ENCODE measurements at regions not wholly inside any gene's neighbourhood (a gene's known extent, or its start where the extent isn't known, plus 50 kb on each side); places are given as distances from the start of the nearest gene placed in this dataset.

DNA sequence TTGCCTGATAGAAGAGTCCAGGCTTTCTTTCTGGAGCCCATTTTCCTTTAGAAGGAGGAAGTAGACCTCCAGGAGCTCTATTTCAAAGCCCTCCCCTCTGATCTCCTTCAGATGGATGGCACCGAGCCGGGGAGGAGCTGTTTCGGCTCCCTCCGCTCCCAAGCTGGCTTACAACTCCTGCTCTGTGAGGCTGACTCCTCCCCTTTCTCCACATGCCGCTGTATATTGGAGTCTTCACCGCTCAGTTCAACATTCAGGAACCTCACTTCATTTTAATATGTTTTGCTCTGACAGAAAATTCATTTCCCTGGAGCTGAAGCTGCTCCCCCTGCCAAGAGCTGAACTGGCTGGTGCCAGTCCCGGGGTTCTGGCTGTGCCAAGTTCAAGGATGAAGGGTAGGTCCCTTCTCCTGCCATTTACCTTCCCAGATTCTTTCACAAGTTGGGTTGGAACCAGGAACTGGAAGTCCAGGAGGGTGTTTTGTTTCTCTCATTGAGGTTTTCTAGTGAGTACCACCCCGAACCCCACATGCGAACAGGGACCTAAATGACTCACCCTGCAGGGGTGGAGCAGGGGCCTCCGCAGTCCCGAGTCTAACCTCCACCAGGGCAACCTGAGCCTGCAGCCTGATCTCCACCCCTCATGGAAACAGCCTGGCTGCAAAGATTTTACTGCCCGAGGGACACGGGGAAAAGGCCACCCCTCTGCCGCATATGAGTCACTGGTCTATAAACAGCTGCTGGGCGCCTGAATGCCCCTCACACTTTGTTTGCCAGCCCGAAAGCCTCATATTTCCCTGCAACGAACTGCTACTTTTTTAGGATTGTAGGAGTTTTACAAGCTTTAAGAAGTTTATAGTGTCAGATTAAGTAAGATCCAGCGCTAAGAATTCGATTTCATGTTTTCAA, 68.6 kb upstream of the FOXA2 start:
- no peak for DNase-seq

DNA sequence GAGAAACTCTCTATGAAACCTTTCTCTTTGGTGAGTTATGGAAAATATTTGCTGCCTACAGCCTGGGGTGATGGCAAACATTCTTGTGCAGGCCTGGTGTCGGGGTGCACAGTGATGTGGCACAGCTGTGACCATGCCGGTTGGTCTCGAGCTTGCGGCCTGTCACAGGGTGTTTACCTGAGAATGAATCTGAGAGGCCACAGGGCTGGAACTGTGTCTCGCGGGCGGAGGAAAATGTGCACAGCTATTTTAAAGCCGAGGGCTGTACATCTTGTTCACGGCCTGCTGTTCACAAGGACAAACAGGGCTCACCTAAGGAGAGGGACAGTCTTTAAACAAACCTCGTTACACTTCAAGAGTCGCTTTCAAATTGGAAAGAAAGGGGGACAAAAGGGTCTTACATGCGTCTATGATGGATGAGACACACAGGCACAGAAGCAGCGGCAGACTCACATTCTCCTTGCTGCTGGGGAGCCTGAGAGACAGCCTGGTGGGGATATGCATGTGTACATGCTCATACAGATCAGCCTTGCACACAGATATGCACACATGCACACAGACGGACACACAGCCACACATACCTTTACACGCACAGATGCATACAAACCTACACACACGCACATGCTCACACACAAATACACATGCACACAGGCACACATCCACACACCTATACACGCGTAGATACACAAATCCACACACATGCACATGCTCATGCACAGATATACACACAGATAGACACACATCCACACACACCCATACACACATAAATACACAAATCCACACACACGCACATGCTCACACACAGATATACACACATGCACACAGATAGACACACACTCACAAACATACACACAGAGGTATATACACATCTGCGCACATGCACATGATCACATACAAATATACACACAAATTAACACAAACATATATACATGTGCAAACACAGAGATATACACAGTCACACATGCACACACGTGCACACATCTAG, 69.6 kb upstream of the FOXA2 start:
- DNase-seq = no peak

- no peak for DNase-seq
These were observed 79.2 kb upstream of the FOXA2 start for GRCh38 chr20:22663528-22664025.

- no peak for DNase-seq
These were observed 82.8 kb upstream of the FOXA2 start for GRCh38 chr20:22667198-22667597.

GRCh38 chr20:22672191-22672590, 87.8 kb upstream of the FOXA2 start:
- no peak for DNase-seq

DNA sequence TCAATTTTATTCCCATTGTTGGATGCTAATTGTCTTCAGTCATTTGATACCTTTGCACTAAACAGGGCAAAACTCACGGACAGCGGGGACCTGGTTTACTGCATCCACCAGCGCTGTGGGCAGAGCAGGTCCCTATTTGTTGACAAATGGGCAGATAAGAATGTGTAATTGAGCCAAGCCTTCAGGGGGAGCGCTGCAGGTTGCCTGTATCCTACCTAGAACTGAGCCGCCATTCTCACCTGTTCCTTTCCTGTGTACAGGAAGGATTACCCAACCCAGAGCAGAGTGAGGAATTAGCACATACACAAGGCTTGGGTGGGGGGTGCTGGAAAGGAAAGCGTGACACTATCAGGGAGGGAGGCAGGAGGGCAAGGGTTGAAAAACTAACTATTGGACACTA, 89.1 kb upstream of the FOXA2 start:
- DNase-seq = no peak

GRCh38 chr20:22675341-22675740, 91.0 kb upstream of the FOXA2 start:
- DNase-seq = no peak

DNA sequence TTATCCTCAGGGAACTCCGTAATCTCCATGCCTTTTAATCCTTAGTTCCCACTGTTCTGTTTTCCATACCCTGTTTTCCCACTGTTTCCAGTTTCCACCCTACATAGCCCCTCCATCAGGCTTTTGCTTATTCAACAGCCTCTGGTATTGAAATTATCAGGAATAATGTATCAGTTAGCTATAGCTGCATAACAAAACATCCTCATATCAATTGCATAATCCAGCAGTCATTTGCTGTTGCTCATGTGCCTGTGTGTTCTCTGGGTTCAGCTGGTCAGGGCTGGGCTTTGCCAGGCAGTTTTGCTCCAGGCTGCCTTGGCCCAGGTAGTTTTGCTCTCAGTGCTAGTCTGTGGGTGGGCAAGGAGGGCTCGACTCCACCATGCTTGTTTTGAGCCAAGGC, 94.3 kb upstream of the FOXA2 start:
- no peak for DNase-seq

DNA sequence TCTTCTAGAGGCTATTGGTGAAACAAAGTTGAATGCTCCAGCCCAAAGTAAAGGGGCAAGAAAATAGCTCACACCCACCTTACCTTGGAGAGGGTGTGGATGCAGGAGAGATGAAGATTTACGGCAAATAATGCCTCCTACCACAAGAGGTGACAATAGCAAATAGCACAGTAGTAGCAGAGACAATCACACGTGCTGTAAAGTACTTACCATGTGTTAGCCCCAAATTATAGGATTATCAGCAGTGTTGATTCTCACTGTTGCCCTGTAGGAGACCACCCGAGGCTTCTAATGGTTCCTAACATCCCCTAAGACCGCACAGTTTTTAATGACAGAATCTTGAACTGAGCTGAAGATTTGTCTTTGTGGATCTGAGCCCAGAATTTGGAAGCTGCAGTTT, 94.8 kb upstream of the FOXA2 start:
- no peak for DNase-seq

DNA sequence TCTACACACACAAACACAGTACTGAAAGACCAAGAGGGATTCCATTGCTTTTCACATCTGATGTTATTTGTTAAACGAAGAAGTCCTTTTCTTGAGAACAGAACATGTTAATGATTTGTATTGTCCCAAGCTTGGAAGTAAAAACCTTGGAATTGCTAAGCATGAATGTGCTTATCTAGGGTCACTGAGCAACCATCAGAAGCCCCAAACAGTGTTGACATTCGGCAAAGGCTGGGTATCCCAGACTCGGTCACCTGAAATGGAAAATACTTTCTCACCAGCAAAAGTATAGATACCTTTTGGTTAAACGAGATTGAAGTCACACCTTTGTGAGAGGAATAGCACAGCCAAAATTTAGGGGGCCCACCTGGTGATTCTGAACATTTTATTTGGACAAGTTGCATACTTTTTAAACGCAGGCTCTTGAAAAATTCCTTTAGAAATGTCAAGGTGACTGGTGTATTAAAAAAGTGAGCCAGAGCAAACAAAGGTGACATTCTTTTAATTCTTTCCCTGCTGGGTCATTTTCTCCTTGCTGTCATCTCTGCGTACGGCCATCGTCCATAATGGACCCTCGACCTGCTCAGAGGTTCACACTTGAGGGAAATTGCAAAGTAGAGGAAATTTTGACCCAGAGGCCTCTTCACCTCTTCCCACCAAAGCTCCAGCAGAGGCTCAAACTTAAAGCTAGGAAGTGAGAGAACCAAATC, 95.8 kb upstream of the FOXA2 start:
- no peak for DNase-seq

DNA sequence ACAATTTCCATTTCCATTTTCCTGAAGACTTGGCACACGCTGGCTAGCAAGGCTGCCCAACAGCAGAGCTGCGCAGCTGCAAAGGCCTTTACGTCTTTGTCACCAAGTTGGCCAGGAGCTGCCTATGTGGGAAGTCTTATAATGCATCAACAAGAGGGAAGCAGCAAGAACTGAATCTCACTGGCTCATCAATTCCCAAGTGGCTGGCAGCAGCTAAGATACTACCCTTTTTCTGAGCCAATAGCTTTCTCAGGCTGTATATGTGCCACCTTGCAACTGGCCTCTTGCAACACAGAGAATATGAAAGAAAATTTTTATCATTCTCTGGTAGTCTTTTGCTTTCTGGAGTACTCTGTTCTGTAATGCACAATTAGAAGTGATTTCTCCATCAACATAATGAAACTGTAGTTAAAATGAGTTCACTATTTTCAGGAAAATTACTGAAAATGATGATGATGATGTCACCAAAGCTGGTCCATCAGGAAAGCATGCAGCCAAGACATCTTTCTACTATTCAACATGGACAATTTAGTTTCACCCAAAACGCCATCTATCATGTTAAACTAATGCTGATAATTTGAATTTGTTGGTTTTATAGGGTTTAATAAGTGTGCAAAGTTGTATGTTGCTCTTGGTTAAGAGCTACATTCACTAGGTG, 97.3 kb upstream of the FOXA2 start:
- no peak for DNase-seq

DNA sequence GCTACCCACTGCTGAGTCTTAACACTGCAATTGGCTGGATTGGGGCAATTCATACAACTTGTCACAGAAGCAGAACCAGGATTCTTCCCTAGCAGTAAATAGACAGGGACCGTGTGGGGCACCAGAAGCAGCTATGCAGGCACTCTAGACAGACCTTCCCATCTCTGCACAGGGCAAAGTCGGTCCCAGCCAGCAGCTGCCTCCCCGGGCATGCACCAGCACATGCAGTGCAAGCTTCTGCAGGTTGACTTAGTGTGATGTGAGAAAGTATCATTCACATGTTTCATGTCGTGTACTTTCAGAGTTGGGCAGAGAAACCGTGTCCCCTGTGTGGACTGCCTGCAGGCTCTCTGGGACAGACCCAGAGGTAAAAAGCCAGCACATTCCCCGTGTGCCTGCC, 98.0 kb upstream of the FOXA2 start:
- no peak for DNase-seq

GRCh38 chr20:22684072-22684762, 99.8 kb upstream of the FOXA2 start:
- DNase-seq = no peak

DNA sequence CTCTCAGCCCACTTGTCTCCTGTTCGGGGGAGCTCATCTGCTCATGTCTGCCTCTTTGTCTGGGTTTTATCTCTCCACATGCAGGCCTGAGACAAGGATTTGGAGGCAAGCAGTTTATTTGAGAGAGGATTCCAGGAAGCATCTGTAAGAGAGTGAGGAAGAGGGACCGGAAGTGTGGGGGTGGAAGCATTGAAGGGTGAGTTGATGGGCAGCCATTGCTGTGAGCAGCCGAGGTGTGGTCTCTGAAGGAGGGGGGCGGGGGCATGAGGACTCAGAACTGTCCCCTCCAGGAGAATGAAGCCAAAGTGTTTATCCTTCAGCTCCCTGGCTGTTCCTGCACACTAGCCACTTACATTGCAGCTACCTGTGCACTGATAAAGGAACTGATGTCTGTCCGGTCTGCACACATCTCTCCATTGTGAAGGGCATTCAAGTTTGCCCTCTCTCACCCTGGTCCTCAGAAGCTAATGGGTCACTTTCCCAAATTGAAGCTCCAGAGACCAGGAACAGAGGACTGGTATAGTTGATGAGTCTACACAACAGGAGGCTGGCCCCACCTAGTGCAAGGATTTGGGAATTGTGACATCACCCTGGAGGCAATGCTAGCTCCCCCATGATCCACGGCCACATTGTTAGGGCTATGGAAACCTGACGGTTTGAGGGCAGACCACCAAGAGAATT, 100.5 kb upstream of the FOXA2 start:
- no peak for DNase-seq

DNA sequence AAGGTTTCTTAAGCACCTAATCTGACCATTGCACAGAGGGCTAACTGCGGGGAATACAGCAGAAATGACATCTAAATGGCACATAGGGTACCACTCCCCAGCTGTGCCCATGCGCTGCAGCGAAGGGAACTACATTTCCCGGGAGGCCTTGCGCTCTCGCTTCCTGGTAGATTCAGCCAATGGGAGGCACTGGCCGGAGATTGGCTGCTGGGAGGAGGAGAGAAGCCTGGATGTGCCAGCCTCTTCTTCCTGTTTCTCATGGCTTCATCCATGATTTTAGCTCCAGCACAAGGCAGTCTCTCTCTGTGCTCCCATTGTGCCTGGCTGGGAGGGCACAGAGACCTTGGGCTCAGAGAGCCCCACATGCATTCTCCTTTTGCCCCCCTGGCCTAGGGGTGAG, 101.7 kb upstream of the FOXA2 start:
- DNase-seq = no peak

GRCh38 chr20:22687676-22688349, 103.4 kb upstream of the FOXA2 start:
- DNase-seq = no peak

DNA sequence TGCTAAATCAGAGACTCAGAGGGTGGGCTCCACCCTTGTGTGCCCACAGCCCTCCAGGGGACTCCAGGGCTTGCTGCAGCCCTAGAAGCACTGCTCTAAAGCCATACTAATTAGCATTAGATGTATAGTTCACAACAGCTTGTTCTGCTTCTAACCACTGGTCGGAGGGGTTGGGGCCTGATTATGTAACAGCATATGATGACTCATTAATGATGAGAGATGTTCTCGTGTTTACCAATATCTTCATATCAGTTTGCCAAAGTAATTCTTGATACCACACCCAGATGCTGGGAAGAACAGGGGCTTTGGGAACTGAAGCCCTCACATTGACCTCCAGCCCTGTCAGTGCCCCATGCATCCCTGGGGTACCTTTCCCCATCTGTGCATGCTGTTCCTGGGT, 104.1 kb upstream of the FOXA2 start:
- no peak for DNase-seq

GRCh38 chr20:22689266-22689665, 104.9 kb upstream of the FOXA2 start:
- DNase-seq = no peak

DNA sequence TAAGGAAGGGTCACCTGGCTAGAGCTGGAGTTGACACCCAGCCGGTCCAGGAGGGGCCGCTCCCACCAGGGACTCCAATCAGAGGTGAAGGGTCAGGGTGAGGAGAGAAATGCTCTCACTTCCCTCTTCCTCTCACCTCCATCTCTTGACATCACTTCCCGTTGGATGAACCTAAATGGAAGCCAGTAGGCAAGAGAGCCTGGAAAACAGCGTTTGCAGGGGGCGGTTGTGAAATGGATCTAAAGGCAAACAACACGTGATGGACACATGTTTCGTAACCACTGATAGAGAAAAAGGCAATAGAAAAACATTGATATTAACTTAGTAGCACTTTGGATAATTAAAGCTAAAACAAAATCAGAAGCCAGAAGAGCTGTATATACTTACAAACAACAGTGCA, 105.6 kb upstream of the FOXA2 start:
- no peak for DNase-seq

- no peak for DNase-seq
These were observed 106.3 kb upstream of the FOXA2 start for GRCh38 chr20:22690616-22691179.

Measured in activated effector memory CD4-positive, alpha-beta T cell treated with Interleukin-2 at 50 U/mL for 16 hours (primary cell).